ENCODE measurements at regions not wholly inside any gene's neighbourhood (a gene's known extent, or its start where the extent isn't known, plus 50 kb on each side); places are given as distances from the start of the nearest gene placed in this dataset.

- in situ Hi-C loops (cut with MboI; ENCODE audit: low pct_unique_long_range_greater_than_20kb, low sequenced_read_pairs, unreplicated experiment): no loop called here
- peak; percentile 11 for TF ChIP-seq CTCF (IDR thresholded peaks at IDR 0.05; ENCODE audit: extremely low read depth, insufficient read depth, missing control alignments)
These were observed 139.1 kb upstream of the P2RY1 start for GRCh38 chr3:152695840-152696239.

GRCh38 chr3:152696962-152697361 lies 138.0 kb upstream of the P2RY1 start:
- in situ Hi-C loops (cut with MboI; ENCODE audit: low pct_unique_long_range_greater_than_20kb, low sequenced_read_pairs, unreplicated experiment): no loop called here

More at GRCh38 chr3:152695840-152696239, 139.1 kb upstream of the P2RY1 start:
- no peak for DNase-seq (ENCODE audit: low spot score)

GRCh38 chr3:152703245-152703890 lies 131.6 kb upstream of the P2RY1 start:
- DNase-seq (ENCODE audit: low spot score): no peak
- no peak for TF ChIP-seq CTCF (IDR thresholded peaks at IDR 0.05; ENCODE audit: extremely low read depth, insufficient read depth, missing control alignments)
- in situ Hi-C loops (cut with MboI; ENCODE audit: low pct_unique_long_range_greater_than_20kb, low sequenced_read_pairs, unreplicated experiment): no loop called here

More at GRCh38 chr3:152696962-152697361, 138.0 kb upstream of the P2RY1 start:
- DNase-seq (ENCODE audit: low spot score): no peak
- no peak for TF ChIP-seq CTCF (IDR thresholded peaks at IDR 0.05; ENCODE audit: extremely low read depth, insufficient read depth, missing control alignments)

GRCh38 chr3:152706991-152707713 lies 127.8 kb upstream of the P2RY1 start:
- DNase-seq (ENCODE audit: low spot score): no peak
- in situ Hi-C loops (cut with MboI; ENCODE audit: low pct_unique_long_range_greater_than_20kb, low sequenced_read_pairs, unreplicated experiment): no loop called here
- TF ChIP-seq CTCF (IDR thresholded peaks at IDR 0.05; ENCODE audit: extremely low read depth, insufficient read depth, missing control alignments): no peak

- TF ChIP-seq CTCF (IDR thresholded peaks at IDR 0.05; ENCODE audit: extremely low read depth, insufficient read depth, missing control alignments): no peak
- no peak for DNase-seq (ENCODE audit: low spot score)
- in situ Hi-C loops (cut with MboI; ENCODE audit: low pct_unique_long_range_greater_than_20kb, low sequenced_read_pairs, unreplicated experiment): no loop called here
These were observed 125.3 kb upstream of the P2RY1 start for GRCh38 chr3:152709659-152710058.

GRCh38 chr3:152710549-152710948 lies 124.4 kb upstream of the P2RY1 start:
- in situ Hi-C loops (cut with MboI; ENCODE audit: low pct_unique_long_range_greater_than_20kb, low sequenced_read_pairs, unreplicated experiment): no loop called here
- no peak for DNase-seq (ENCODE audit: low spot score)
- no peak for TF ChIP-seq CTCF (IDR thresholded peaks at IDR 0.05; ENCODE audit: extremely low read depth, insufficient read depth, missing control alignments)
